Natural killer cell (primary cell): ENCODE measurements at regions not wholly inside any gene's neighbourhood (a gene's known extent, or its start where the extent isn't known, plus 50 kb on each side); places are given as distances from the start of the nearest gene placed in this dataset.

Experiments
- ATAC-seq, 3 donors: fragments of 150-1000 bp in 2 of 3; fragments of 200-7000 bp in 1 of 3; cut with Tn5 transposase; 1 replicate in 1 of 3; 2 replicates in 2 of 3; pipeline ENCODE4 v1.10.0; 2021; ENCODE audit warnings: mild to moderate bottlenecking in 2 of 3, moderate library complexity in 2 of 3
- DNase-seq, 2 donors: peaks; one replicate each; pipeline versions ENCODE4 v3.0.0 to v3.0.0-alpha.2; 2013 to 2021; ENCODE audit warnings: mixed read lengths in 1 of 2
- H3K27ac ChIP-seq: one replicate; pipeline ENCODE4 v1.5.1; 2013; ENCODE audit warnings: mild to moderate bottlenecking, low read length
- H3K27me3 ChIP-seq: one replicate; pipeline ENCODE4 v1.6.1; 2013; ENCODE audit warnings: low read length; ENCODE audit not compliant: control insufficient read depth, insufficient read depth
- H3K36me3 ChIP-seq: one replicate; pipeline ENCODE4 v1.6.1; 2013; ENCODE audit warnings: low read length; ENCODE audit not compliant: control insufficient read depth, insufficient read depth
- H3K4me1 ChIP-seq: one replicate; pipeline ENCODE4 v1.6.1; 2013; ENCODE audit warnings: low read length; ENCODE audit not compliant: control insufficient read depth, insufficient read depth
- H3K4me3 ChIP-seq: one replicate; pipeline ENCODE4 v1.5.1; 2013; ENCODE audit warnings: low read length
- H3K9me3 ChIP-seq: one replicate; pipeline ENCODE4 v1.6.1; 2013; ENCODE audit warnings: low read length; ENCODE audit not compliant: control insufficient read depth, insufficient read depth
- H3K27ac Mint-ChIP-seq, 2 donors: one replicate each; pipeline ENCODE4 v1.8.0; 2022; ENCODE audit warnings: mild to moderate bottlenecking in 2 of 2, mixed read lengths in 2 of 2, moderate library complexity in 1 of 2
- H3K27me3 Mint-ChIP-seq, 2 donors: one replicate each; pipeline ENCODE4 v1.8.0; 2022; ENCODE audit warnings: low read depth in 2 of 2, mixed read lengths in 2 of 2
- H3K36me3 Mint-ChIP-seq: one replicate; pipeline ENCODE4 v1.8.0; 2022; ENCODE audit warnings: mixed read lengths
- H3K4me1 Mint-ChIP-seq, 2 donors: one replicate each; pipeline ENCODE4 v1.8.0; 2022; ENCODE audit warnings: mixed read lengths in 2 of 2
- H3K4me3 Mint-ChIP-seq: one replicate; pipeline ENCODE4 v1.8.0; 2022; ENCODE audit warnings: mild to moderate bottlenecking, moderate library complexity, mixed read lengths
- H3K9me3 Mint-ChIP-seq, 2 donors: one replicate each; pipeline ENCODE4 v1.8.0; 2022; ENCODE audit warnings: mixed read lengths in 2 of 2
- WGBS: methylation state at CpG from one replicate; pipeline ENCODE4 v1.1.7; 2013; ENCODE audit warnings: missing lambda C conversion rate; ENCODE audit not compliant: insufficient coverage; 5-methylcytosine and 5-hydroxymethylcytosine counted together
- intact Hi-C: fragments of 100-400 bp; cut with micrococcal nuclease; formaldehyde crosslinking; loops from one replicate; pipeline ENCODE4 v1.14.2; 2022
- TF ChIP-seq, protein P1 (sequence below): fragments of 200-600 bp; IDR thresholded peaks from one replicate; pipeline ENCODE4 v1.8.0; 2022; ENCODE audit warnings: antibody characterized with exemption

- no peak overlapping the region for H3K27ac ChIP-seq
- H3K4me3 ChIP-seq = no peak overlapping the region
- H3K4me3 Mint-ChIP-seq = no peak overlapping the region
- H3K27me3 Mint-ChIP-seq = peaks cover 0 to 6% of the 10 kb centered on the region in 2 donors
- intact Hi-C loops = no loop called here
- H3K4me1 Mint-ChIP-seq = no peaks in the 10 kb centered on the region
- H3K4me1 ChIP-seq = no peaks in the 10 kb centered on the region
- DNase-seq = no peak
- no peak for ATAC-seq
- H3K36me3 ChIP-seq = no peaks in the 10 kb centered on the region
- no peaks in the 10 kb centered on the region for H3K36me3 Mint-ChIP-seq
- TF ChIP-seq, protein P1, sequence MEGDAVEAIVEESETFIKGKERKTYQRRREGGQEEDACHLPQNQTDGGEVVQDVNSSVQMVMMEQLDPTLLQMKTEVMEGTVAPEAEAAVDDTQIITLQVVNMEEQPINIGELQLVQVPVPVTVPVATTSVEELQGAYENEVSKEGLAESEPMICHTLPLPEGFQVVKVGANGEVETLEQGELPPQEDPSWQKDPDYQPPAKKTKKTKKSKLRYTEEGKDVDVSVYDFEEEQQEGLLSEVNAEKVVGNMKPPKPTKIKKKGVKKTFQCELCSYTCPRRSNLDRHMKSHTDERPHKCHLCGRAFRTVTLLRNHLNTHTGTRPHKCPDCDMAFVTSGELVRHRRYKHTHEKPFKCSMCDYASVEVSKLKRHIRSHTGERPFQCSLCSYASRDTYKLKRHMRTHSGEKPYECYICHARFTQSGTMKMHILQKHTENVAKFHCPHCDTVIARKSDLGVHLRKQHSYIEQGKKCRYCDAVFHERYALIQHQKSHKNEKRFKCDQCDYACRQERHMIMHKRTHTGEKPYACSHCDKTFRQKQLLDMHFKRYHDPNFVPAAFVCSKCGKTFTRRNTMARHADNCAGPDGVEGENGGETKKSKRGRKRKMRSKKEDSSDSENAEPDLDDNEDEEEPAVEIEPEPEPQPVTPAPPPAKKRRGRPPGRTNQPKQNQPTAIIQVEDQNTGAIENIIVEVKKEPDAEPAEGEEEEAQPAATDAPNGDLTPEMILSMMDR = no peak
- H3K27me3 ChIP-seq = no peaks in the 10 kb centered on the region
- no peak overlapping the region for H3K27ac Mint-ChIP-seq
- WGBS = 90% methylated on average over 13 of the region's 13 CpGs
- no peaks in the 10 kb centered on the region for H3K9me3 Mint-ChIP-seq
- no peaks in the 10 kb centered on the region for H3K9me3 ChIP-seq
Observed at GRCh38 chr13:111512707-111513106, 192.3 kb downstream of the TEX29 start.

DNA sequence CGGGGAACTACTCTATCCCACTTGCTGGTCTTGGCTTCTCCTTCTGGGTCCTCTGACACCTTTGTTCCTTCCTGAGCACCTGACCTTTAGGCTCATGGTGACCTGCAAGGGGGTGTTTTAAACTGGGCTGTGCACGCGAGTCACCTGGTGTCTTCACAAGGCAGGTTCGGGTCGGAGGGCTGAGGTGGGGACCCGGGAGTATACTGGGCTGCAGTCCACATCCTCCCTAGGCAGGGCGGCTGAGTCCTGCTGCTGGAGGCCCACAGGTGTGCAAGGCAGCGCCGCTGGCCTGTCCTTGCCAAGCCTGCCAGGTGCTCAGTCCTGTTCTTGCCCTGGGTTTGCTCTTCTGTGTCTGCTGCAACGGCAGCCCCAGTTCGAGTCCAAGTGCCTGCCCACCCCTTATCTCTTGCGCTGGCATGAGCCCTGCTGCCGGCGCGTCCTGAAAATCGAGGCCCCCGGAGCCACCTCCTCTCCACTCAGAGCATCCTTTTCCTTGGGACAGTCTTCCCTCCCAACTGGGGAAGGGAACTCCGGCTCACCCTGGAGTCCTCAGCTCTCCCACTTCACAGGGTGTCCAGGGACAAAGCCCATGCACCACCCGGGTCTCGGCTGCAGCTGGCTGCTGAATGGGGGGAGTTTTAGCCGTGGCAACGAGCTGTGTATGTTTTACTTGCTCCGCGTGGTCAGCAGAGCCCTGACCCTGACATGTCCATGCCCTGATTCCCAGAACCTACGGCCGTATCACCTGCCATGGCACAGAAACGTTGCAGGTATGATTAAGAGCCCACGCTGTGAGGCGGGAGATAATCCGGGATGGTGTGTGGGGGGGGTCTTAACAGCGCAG, 193.5 kb downstream of the TEX29 start:
- intact Hi-C loops = no loop called here
- Histone ChIP-seq H3K27me3 (no peaks in the 10 kb centered on the region), H3K4me3 (no peak overlapping the region), H3K36me3 (no peaks in the 10 kb centered on the region), H3K9me3 (no peaks in the 10 kb centered on the region), H3K4me1 (no peaks in the 10 kb centered on the region), H3K27ac (no peak overlapping the region)
- TF ChIP-seq, protein P1 = no peak
- WGBS = 87% methylated on average over 30 of the region's 31 CpGs
- H3K4me1 Mint-ChIP-seq = no peaks in the 10 kb centered on the region
- no peak overlapping the region for H3K4me3 Mint-ChIP-seq
- no peaks in the 10 kb centered on the region for H3K9me3 Mint-ChIP-seq
- H3K27me3 Mint-ChIP-seq = peaks cover 0 to 6% of the 10 kb centered on the region in 2 donors
- ATAC-seq (no peak), DNase-seq (no peak)
- H3K27ac Mint-ChIP-seq = no peak overlapping the region
- H3K36me3 Mint-ChIP-seq = no peaks in the 10 kb centered on the region

DNA sequence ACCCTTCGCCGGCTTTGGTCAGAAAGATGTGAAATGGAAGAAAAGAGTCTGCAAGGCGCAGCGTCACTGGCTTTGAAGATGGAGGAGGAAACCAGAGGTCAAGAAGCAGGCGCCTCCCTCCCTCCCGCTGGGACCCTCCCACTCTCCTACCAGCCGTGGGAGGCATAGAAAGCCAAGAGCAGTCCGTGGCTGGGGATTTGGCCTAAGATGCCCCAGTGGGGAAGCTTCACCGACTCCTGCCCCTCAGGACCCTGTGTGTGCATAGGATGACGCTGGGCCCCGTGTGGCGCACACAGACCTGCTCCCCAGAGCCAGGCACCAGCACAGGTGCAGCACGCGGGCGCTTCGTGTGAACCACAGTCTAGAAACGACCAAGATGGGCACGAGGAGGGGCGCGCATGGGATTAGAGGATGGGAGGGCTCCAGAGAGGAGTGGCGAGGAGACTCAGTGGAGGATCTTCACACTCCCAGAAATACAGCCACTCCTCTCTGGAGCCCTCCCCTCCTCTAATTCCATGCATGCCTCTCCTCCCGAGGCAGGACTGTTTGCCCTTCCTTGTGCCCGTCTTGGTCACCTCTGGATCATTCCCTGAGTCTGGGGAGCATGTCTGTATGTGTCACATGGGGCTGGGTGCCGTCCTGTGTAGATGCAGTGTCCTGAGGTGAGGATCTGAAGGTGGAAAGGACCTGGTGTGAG, 194.3 kb downstream of the TEX29 start:
- H3K36me3 ChIP-seq = no peaks in the 10 kb centered on the region
- no peaks in the 10 kb centered on the region for H3K9me3 Mint-ChIP-seq
- 77% methylated on average over 24 of the region's 24 CpGs for WGBS
- no peak for DNase-seq
- H3K4me3 Mint-ChIP-seq = no peak overlapping the region
- TF ChIP-seq, protein P1 = no peak
- no peaks in the 10 kb centered on the region for H3K36me3 Mint-ChIP-seq
- no peaks in the 10 kb centered on the region for H3K27me3 ChIP-seq
- H3K4me1 ChIP-seq = no peaks in the 10 kb centered on the region
- intact Hi-C loops = no loop called here
- no peaks in the 10 kb centered on the region for H3K4me1 Mint-ChIP-seq
- no peaks in the 10 kb centered on the region for H3K9me3 ChIP-seq
- no peak overlapping the region for H3K27ac ChIP-seq
- no peak overlapping the region for H3K27ac Mint-ChIP-seq
- ATAC-seq = no peak
- H3K27me3 Mint-ChIP-seq = peaks cover 0 to 6% of the 10 kb centered on the region in 2 donors
- H3K4me3 ChIP-seq = no peak overlapping the region
